G401 (cell line): ENCODE measurements at regions not wholly inside any gene's neighbourhood (a gene's known extent, or its start where the extent isn't known, plus 50 kb on each side); places are given as distances from the start of the nearest gene placed in this dataset.
"Not testable (repeated sequence)": the region's sequence is repeated elsewhere in the genome, so short reads cannot be mapped to it uniquely, and the experiment has no call there.

Source experiments
- DNase-seq: peaks from one replicate; pipeline ENCODE4 v3.0.0-alpha.2; 2015; ENCODE audit warnings: low spot score
- in situ Hi-C: cut with HindIII; loops from 2 replicates; pipeline ENCODE4 v1.10.0; 2016; ENCODE audit warnings: low sequenced_read_pairs, mixed read lengths

DNA sequence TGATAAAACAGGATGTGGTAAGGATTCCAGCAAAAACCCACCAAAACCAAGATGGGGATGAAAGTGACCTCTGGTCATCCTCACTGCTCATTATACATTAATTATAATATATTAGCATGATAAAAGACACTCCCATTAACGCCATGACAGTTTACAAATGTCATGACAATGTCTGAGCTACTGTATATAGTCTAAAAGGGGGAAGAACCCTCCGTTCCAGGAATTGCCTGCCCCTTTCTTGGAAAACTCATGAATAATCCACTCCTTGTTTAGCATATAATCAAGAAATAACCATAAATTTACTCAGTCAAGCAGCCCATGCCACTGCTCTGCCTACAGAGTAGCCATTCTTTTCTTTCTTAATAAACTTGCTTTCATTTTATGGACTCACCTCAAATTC is 96.4 kb upstream of the VLDLR start:
- no peak for DNase-seq
- in situ Hi-C loops = no loop called here

DNA sequence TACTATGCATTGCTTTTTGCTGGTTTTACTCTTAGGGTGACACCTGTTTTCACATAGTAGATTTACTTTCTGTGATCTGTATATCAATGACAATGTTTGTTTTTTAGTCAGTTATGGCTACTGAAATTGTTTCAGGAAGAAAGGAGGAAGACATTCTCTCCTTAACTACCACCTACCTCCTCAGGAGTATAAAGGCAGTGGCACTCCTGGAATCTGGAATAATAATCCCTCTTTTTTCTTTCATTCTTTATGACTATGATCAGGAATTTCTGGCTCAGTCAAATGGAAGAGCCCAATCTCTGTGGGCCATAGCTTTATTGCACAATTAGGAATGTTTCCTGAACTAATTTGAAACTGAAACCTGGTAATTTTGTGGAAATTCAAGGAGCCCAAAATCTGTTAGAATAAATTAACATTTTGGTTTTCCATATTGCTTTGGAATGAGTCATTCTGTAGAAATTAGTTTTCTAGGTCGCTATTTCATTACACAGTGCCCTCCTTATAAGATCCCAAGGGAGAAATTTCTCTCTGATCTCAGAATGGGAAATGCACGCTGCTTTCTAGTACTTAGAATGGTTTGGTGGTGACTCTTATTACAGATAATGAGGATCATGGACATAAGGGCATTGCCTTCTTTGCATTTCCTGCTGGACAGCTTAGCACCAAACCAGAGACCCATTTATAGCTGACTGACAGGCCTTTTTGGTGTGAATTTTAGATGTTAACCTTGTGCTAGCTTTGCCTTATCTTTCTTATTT is 95.3 kb upstream of the VLDLR start:
- DNase-seq = no peak
- in situ Hi-C loops = no loop called here

DNA sequence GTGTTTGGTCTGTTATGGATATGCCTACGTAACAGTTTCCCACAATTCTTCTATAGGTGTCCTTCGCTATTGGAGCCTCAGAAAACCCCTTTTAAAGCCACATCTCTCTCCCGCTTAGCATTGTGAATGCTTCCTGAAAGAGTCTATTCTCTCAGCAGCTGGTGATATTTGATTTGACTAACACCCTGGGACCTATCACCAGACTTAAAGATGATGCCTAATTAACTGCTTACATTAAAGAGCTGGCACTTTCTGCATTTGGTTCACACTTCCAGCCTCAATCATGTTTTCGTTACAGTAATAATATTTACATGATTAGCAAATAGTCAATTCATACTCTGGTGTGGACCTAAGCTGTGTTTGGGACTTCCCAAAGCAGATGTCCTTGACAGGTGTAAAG is 90.1 kb upstream of the VLDLR start:
- in situ Hi-C loops = no loop called here
- DNase-seq = no peak

DNA sequence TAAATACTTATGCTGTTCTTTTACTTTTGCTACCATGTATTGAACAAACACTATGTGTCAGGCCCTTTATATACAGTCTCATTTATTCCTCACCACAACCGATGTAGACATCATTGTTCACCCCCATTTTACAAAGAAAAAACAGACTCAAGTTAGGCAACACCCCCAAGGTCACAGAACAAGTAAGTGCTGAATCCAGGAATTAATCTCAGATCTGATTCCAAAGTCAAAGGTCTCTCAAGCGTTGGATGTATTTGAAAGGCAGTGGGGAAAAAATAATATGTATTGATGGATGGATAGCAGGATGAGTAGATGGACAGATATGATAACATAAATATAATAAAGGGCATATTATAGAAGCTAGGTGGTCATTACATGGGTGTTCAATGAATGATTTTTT is 85.1 kb upstream of the VLDLR start:
- in situ Hi-C loops = no loop called here
- no peak for DNase-seq

DNA sequence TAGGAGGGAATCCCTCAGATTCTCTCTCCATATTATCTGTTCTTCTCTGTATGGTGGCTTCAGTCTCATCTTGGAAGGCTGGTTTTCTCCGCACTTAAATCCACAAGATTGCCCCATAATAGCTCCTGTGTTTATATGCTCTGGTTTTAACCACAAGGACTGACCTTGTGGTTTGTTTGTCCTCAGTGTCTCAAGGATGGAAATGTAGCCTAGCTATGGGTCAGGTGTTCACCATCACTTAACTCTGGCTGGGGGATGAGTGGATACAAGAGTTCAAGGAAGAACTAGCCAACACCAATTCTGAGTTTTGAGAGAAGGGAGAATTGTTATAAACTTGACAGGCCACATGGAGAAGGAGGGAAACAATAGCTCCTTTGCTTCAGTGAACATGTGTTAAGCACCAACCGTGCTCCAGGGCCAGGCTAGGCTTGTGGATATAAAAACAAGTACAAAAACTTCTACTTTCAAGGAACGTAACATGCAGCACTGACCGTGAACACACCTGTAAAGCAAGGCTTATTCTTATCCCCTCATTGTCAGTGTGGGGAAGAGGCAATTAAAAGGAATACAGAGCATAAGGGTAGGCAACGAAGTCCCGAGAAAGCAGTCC is 75.6 kb upstream of the VLDLR start:
- in situ Hi-C loops = no loop called here
- DNase-seq = no peak

DNA sequence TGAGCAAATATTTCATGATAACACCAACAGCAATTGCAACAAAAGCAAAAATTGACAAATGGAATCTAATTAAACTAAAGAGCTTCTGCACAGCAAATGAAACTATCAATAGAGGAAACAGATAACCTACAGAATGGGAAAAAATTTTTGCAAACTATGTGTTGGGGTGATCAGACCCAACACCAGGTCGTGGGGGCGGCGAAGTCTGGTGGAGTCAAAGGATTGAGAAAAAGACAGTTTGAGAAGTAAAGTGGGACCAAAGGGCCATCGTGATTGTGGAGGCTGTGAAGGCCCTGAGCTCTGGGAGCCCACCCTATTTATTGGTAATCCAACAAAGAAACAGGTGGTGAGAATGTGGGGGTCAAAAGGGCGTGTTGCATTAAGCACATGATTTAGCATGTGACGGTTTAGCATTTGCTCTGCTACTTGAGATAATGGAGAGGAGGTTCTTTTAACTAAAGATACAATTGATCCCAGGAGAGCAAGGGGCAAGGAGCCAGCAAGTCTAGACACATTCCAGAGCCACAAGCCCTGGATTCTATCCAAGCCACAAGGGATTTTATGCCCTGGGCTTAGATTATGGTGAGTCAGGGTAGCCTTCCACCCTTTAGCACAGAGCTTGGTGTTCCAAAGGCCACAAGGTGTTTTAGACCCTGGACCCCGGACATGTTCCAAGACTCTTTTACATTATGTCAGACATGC is 65.5 kb upstream of the VLDLR start:
- in situ Hi-C loops, DNase-seq: not testable (repeated sequence)

DNA sequence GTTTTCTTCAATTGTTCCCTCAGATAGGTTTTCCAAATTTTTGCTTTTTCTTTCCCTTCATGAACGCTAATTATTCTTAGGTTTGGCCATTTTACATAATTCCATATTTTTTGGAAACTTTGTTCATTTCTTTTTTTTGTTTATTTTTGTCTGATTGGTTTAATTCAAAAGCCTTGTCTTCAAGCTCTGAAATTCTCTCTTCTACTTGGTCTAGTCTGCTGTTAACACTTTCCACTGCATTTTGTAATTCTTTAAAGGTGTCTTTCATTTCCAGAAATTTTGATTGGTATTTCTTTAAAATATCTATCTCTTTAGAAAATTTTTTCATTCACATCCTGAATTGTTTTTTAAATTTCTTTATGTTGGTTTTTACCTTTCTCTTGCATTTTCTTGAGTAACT is 63.9 kb upstream of the VLDLR start:
- no peak for DNase-seq
- in situ Hi-C loops = no loop called here

DNA sequence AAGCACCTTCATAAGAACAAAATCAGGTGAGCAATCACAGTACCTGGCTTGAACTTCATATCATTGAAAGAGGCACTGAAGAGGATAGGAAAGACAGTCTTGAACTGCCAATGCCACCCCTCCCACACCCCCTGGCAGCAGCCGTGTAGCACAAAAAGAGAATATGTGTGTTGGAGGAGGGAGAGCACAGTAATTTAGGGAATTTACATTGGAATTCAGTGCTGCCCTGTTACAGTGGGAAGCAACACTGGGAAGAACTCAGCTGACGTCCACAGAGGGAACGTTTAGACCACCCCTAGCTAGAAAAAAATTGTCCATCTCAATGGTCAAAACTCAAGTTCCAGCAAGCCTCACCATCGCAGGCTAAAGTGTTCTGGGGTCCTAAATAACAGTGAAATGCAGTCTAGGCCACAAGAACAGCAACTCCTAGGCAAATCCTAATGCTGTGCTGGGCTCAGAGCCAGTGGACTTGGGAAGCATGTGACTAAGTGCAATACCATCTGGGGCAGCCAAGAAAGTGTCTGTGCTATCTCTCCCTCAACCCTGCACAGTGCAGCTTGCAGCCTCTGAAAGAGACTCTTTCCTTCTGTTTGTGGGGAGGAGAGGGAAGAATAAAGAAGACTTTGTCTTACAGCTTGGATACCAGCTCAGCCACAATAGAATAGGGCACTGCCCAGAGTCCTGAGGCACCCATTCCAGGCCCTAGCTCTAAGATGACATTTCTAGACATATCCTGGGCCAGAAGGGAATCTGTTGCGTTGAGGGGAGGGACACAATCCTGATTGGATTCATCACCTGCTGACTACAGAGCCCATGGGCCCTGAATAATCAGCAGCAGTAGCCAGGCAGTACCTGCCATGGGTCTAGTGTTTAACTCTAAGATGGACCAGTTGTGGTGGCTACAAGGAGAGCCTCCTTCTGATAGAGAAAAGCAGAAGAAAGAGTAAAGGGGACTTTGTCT is 62.1 kb upstream of the VLDLR start:
- in situ Hi-C loops = no loop called here

DNA sequence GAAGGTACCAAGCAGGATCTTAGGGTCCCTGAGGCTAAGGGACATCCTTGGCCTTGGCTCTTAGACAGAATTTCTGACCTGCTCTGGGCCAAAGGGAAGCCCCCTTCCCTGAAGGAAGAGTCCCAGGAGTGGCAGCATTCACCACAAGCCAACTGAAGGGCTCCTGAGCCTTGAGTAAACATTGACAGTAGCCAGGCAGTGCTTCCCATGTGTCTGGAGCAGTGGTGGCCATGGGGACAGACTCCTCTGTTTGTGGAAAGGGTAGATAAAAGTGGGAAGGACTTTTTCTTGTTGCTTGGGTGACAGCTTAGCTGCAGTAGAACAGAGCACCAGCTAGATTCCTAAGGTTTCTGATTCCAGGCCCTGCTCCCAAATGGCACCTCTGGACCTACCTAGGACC is 61.4 kb upstream of the VLDLR start:
- no peak for DNase-seq

More for the DNA sequence above, 62.1 kb upstream of the VLDLR start:
- peak; percentile 20 for DNase-seq

DNA sequence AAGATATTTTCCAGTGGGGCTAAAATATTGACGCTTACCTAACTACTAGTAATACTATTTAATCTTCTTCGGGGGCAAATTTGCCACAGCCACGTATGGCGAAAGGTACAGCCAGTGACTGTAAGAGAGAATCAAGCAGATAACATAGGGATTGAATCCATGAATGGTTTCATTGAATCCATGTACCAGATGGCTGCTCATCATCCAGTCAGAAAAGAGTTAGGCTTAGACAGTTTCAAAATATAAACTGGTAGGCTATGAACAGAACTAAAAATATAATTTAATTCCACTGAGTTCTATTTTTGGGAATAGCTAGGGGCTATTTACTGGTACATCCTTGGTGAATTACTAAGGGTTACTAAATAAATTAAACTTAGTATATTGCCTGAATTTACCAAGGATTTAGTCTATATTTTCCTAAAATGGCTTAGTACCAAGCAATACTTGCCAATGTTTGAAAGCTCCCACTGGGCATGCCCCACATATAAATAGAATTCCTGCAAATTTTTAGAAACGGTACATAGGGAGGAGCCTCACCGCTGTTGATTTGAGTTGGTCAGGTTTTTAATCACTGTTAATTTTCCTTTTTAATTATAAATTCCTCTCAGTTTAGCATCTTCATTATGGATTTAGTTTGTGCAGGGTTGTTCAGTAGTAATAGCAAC is 55.8 kb upstream of the VLDLR start:
- peak; percentile 67 for DNase-seq

More for the DNA sequence above, 61.4 kb upstream of the VLDLR start:
- in situ Hi-C loops = no loop called here

DNA sequence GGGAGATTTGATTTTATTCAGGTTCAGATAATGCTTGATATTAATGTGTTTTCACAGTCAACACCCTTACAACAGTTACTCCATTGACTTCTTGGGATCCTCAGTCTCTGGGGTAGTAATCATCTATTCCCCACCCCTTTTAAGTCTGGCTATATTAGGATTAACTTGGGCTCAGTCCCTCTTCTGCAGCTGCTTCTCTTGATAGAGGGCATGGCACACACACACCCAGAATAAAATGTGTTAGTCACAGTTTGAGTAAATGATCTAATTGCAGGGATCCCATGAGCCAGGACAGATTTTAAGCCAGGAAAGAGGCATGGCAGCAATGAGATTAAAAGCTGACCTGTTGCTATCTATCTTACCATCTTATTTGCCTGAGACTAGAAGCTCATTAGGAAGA is 53.7 kb upstream of the VLDLR start:
- no peak for DNase-seq
- in situ Hi-C loops = no loop called here

More for the DNA sequence above, 55.8 kb upstream of the VLDLR start:
- in situ Hi-C loops = no loop called here

DNA sequence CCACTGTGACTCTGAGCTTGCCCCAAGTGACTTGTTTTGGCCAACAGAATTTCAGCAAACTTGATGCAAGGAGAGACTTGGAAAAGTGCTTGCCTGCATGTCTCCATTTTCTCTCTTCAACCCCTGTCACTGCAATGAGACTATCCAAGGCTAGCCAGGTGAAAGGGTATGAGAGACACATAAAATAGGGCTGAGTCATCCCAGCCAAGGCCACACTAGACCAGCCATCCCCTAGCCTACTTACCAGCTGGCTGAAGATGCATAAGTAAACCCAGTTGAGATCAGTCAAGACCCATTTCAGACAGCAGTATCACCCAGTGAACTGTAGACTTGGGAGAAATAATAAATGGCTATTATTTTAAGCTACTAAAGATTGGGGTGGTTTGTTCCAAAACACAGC is 52.9 kb upstream of the VLDLR start:
- DNase-seq = no peak

DNA sequence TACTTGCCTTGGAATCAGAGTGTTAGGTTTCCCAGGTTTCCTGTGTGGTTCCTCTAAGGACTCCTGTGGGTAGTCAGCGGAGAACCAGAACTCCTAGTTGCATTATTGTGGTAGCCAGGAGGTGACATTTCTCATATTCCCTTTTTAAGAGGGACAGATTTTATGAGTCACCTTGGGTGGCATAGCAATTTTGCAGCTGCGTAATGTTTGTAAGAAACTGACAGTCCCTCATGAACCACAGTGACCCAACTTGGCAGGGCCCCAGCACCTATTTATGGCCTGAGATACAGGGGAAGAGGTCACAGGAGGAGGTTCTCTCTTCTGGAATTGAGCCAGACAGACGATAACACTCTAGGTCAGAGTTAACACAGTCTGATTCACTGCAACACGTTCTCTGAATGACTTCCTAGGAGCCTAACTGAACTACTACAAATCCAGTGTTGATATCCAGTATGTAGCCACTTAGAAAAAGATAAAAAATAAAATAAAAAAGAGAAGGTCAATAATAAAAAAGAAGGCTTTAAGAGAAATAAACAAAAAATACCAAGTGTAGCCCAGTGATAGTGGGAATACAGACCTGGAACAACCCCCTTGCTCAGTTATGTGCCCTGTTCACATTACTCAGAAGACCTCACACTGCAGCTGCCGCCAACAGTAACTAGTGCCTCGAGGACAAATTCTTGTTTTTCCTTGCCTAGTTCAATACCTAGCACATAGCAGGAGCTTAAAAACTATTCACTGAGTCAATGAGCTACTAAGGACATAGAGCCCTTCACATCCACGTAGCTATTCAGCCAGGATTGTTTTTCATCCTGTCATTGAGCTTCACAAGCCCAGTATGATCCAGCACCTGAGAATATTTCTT is 50.7 kb upstream of the VLDLR start:
- peak; percentile 42 for DNase-seq
- in situ Hi-C loops = no loop called here

More for the DNA sequence above, 52.9 kb upstream of the VLDLR start:
- in situ Hi-C loops = no loop called here
